GM18517 (cell line): ENCODE measurements at regions not wholly inside any gene's neighbourhood (a gene's known extent, or its start where the extent isn't known, plus 50 kb on each side); places are given as distances from the start of the nearest gene placed in this dataset.
"Not testable (repeated sequence)": the region's sequence is repeated elsewhere in the genome, so short reads cannot be mapped to it uniquely, and the experiment has no call there.

Experiments used
- ATAC-seq: cut with Tn5 transposase; IDR thresholded peaks from one replicate; pipeline ENCODE4 v1.9.1; 2021; ENCODE audit warnings: mild to moderate bottlenecking, moderate library complexity; ENCODE audit not compliant: unreplicated experiment

DNA sequence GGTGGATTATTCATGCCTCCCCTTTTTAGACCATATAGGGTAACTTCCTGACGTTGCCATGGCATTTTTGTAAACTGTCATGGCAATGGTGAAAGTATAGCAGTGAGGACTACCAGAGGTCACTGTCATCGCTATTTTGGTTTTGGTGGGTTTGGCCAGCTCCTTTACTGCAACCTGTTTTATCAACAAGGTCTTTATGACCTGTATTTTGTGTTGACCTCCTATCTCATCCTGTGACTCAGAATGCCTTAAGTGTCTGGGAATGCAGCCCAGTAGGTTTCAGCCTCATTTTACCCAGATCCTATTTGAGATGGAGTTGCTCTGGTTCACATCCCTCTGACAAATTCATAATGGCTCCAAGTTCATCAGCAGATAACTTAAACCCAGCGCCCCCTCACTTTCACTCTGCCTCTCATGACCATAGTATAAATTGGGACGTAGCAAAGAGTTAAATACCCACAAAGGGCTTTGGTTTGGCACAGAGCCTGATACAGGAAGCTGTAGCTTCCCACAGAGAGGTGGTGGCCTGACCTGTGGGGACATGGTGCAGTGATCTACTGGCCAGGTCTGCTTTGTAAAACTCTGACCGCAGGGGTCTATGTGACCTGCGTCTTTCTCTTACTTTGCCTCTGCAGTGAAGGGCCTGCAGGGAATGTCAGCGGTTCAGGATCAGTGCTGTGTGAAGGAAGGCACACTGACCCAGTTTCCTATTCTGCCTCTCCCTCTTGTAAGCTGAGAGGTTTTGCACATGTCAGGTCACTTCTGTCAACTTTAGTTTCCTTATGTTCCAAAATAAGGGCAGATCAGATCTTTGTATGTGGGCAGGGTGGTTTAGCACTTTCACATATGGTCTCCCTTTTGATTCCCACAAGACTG is 78.1 kb upstream of the ZNF644 start:
- ATAC-seq: no peak

DNA sequence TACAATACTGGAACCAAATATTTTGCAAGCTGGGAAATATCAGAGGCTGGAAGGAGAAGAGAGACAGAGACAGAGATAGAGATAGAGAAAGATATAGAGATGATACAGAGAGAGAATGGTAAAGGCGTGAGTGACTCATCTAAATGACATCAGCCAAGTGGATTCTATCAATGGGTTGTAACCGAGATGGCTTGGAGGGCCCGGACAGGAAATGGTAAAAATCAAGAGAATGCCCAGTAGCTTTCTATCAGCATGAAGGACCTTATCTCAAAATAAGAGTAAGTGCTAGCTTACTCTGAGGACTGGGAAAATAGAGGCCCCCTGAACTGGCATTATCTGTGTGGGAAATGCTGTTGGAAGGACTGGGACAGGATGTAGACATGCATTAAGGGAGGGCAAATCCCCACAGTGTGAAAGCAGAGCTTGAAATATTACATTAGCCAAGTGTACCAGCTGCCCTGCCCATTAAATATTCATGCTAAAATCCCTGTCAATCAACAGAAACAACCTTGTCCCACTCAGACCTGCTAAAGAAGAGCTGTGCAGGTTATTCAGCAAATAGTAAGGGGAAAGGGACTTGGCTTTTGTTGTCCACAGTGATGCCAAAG is 76.6 kb upstream of the ZNF644 start:
- no peak for ATAC-seq

DNA sequence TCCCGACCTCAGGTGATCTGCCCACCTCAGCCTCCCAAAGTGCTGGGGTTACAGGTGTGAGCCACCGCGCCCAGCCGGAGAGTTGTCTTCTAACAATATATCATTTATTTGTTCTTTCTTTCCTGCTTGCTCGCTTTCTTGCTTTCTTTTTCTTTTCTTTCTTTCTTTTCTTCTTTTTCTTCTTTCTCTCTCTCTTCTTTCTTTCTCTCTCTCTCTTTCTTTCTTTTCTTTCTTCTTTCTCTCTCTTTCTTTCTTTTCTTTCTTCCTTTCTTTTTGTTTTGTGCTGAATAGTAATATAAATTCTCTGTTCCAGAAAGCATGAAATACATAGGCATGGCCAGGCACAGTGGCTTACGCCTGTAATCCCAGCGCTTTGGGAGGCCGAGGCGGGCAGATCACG is 73.5 kb upstream of the ZNF644 start:
- not testable (repeated sequence) for ATAC-seq

DNA sequence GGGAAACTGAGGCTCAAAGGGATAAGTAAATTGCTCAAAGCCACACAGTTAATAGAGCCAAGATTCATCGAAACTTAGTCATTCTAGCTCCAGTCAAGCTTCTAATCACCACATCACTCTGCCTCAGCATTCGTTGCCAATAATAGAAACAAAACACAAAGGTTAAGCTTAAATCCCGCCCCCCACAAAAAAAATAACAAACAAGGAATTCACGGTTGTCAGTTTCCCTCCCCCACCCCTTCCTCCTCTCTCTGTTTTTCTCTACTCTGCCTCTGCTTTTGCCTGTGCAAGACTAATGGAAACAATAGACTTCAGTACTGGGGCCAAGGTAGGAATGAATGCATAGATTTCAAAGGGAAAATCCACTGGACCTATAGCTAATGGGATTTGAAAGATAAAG is 70.7 kb upstream of the ZNF644 start:
- no peak for ATAC-seq

DNA sequence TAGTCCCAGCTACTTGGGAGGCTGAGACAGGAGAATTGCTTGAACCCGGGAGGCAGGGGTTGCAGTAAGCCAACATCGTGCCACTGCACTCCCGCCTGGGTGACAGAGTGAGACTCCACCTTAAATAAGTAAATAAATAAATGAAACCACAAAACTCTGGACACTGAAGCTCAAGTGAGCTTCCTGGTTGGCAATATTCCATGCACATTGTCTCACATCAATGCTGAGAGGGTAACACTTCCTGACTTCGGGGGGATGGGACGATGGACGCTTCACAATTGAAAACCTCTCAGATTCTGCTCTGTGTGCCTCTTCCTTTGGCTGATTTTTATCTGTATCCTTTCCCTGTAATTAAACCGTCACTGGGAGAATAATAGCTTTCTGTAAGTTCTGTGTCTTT is 70.0 kb upstream of the ZNF644 start:
- no peak for ATAC-seq

DNA sequence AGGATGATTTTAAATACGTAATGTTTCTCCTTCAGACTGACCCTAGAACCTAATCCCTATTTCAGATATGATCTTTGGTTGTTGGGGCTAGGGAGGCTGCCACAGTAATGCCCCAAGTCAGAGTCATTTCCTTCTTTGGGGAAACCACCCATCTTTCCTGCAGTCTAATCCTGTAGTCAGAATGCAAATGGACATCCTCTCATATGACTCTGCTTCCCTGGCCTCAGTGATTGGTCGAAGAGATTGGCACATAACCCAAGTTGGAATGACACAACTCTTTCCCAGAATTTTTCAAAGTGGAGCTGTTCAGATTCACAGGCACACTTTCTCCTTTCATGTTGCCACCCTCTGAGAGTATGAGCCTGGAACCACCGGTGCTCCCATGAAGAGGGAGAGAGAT is 58.8 kb upstream of the ZNF644 start:
- no peak for ATAC-seq

DNA sequence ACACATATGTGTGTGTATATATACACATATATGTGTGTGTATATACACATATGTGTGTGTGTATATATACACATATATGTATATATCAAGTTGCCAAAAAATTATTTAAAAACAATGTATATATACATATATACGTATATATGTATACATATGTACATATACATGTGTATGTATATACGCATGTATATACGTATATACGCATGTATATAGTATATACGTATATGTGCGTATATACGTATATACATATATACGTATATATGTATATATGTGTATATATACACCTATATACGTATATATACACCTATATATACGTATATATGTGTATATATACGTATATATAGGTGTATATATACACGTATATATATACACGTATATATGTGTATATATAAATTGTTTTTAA is 57.0 kb upstream of the ZNF644 start:
- no peak for ATAC-seq

DNA sequence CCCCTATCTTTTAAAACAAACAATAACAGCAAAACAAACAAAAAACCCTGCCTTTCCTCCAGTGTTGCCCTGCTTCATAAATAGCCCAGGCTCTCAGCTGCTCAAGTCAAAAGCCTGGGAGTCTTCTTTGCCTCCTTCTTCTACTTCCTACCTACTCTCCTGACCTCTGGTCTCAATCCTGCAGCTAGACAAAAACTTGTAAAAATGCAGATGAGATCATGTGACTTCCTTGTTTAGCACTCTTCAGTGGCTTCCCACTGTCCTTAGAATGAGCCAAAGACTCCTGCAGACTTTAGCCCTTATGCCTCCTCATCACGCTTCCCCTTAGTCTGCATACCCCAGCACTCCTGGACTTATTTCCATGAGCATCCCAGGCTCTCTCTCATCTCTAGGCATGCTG is 55.0 kb upstream of the ZNF644 start:
- ATAC-seq: no peak

DNA sequence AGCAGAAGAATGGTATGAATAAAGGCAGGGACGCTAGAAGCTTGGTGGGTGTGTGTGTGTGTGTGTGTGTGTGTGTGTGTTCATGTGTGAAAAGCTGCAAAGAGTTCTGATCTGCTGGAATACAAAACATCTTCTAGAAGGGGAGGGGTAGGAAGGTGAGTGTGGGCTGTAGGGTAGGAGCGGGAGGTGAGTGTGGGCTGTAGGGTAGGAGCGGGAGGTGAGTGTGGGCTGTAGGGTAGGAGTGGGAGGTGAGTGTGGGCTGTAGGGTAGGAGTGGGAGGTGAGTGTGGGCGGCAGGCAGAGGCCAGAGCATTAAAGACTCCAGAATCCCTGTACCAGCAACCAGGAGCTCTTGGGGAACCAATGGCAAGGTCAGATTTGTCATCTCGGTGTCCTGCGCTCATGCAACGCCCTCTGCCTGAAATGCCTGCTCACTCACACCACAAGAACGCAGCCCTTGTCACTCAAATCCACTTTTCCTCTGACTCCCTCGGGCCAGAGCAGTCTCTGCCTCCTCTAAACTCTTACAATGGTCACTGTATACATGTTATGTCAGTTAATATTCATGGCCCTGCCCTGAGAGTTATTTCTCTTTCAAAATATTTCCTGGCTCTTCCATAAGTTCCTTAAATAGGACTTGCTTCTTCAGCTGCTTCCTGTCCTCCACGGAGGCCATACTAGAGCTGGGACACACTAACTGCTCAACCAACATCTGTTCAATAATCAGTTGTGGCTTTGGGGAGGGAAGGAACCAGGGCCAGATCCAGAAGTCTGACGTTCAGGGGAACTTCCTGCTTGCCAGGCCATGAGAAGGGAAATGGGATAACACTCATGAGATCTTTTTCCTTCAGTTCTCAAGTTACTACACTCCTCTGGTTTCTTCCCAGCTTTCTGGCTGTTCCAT is 53.6 kb upstream of the ZNF644 start:
- no peak for ATAC-seq

DNA sequence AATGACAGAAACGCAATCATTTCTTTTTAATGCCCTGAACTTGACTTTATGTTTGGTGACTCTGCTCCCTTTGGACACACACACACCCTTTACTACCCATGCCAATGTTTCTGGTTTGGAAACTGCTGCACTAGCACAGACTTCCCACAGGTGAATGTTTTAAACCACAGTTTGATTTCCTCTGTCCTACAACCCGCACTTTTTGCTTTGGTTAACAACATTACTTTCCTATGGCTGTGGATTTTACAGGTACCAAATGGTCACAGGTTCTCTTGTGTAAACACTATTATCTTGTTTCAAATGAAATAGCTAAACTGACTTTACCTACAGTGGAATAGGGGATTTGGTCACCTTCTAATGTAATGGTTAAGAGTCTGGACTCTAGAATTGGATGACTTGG is 51.5 kb upstream of the ZNF644 start:
- no peak for ATAC-seq

DNA sequence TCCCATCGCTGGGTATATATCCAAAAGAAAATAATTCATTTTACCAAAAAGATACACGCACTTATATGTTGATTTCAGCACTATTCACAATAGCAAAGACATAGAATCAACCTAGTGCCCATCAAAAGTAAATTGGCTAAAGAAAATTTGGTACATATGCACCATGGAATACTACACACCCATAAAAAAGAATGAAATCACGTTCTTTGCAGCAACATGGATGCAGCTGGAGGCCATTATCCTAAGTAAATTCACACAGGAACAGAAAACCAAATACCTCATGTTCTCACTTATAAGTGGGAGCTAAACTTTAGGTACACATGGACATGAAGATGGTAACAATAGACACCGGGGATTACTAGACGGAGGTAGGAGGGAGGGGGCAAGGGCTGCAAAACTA is 50.0 kb upstream of the ZNF644 start:
- no peak for ATAC-seq
